Central memory CD8-positive, alpha-beta T cell (primary cell): ENCODE measurements at regions not wholly inside any gene's neighbourhood (a gene's known extent, or its start where the extent isn't known, plus 50 kb on each side); places are given as distances from the start of the nearest gene placed in this dataset.

Source experiments
- ATAC-seq: fragments of 150-1000 bp; cut with Tn5 transposase; replicated peaks from 2 replicates; pipeline ENCODE4 v1.10.0; 2022; ENCODE audit warnings: mild to moderate bottlenecking, moderate FRiP score, moderate number of reproducible peaks; ENCODE audit not compliant: poor library complexity, severe bottlenecking; ENCODE audit errors: extremely low read depth
- DNase-seq, 2 donors: peaks; one replicate each; pipeline ENCODE4 v3.0.0; 2021; ENCODE audit warnings: low spot score in 2 of 2
- H3K27ac Mint-ChIP-seq: one replicate; pipeline ENCODE4 v1.8.0; 2022; ENCODE audit warnings: low read depth, mild to moderate bottlenecking, moderate library complexity, mixed read lengths
- H3K27me3 Mint-ChIP-seq: one replicate; pipeline ENCODE4 v1.8.0; 2022; ENCODE audit warnings: mixed read lengths
- H3K36me3 Mint-ChIP-seq: one replicate; pipeline ENCODE4 v1.8.0; 2022; ENCODE audit warnings: mild to moderate bottlenecking, moderate library complexity, mixed read lengths; ENCODE audit not compliant: insufficient read depth
- H3K4me1 Mint-ChIP-seq: one replicate; pipeline ENCODE4 v1.8.0; 2022; ENCODE audit warnings: mixed read lengths
- H3K4me3 Mint-ChIP-seq: one replicate; pipeline ENCODE4 v1.8.0; 2022; ENCODE audit warnings: mild to moderate bottlenecking, moderate library complexity, mixed read lengths
- H3K9me3 Mint-ChIP-seq: one replicate; pipeline ENCODE4 v1.8.0; 2022; ENCODE audit warnings: mixed read lengths

DNA sequence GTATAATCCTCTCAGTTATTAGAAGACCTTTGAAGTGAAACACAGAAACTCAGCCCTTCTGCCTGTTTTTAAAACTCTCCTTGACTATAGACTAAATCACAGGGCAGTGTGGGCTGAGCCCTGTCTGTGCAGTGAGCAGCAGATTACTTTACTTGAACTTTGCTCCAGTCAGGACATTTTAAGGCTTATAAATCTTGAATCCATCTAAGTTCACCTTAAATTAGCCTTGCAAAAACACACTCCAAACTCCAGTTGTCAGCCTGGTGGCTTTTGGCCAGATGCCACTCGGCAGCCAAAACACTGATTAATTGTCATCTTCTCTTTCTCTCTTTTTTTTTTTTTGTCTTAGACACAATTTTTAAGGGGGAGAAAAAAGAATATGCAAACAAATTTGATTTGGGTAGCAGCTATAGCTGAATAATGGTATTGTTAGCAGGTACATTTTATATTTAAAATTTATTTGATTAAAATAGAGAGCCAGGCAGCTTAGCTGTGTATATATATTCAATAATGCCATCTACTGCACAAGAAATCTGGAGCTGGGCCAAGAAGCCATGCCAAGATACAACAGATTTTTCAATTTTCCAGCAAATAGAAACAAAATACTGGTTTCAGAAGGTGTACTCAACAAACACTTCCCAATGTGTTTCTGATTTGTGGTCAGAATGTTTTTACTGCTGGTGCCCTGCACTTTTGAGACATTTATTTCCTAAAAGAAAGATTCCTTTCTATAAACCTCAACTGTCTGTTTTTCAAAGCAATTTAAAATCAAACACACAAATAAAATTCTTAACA, 247.7 kb downstream of the TFEC start:
- H3K4me1 Mint-ChIP-seq: no peaks in the 10 kb centered on the region
- H3K9me3 Mint-ChIP-seq: no peaks in the 10 kb centered on the region
- H3K36me3 Mint-ChIP-seq: no peaks in the 10 kb centered on the region
- H3K27ac Mint-ChIP-seq: no peak overlapping the region
- DNase-seq: no peak
- no peak overlapping the region for H3K4me3 Mint-ChIP-seq
- no peak for ATAC-seq
- no peaks in the 10 kb centered on the region for H3K27me3 Mint-ChIP-seq

DNA sequence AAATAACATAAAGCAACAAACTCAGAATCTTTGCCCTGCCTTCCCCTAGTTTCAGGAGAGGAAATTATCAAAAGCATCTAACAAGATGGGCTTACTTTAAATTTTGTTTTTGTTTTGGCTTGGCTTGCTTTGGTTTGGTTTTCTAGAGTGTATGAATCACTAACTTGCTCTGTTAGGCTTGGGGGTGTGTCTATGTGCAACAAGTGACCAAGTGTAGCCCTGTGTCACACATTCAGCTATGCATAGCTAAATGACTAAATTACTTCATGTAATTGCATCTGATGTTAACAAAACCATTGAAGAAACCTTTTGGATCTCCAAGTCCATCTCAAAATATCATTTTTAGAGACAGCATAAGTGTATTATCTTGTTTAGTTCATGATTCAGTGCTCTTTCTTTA, 251.0 kb downstream of the TFEC start:
- Mint-ChIP-seq H3K4me3 (no peak overlapping the region), H3K9me3 (no peaks in the 10 kb centered on the region), H3K27ac (no peak overlapping the region), H3K4me1 (no peaks in the 10 kb centered on the region), H3K36me3 (no peaks in the 10 kb centered on the region), H3K27me3 (no peaks in the 10 kb centered on the region)
- ATAC-seq: no peak
- no peak for DNase-seq

GRCh38 chr7:115775981-115776380, 254.6 kb downstream of the TFEC start:
- Mint-ChIP-seq H3K36me3 (no peaks in the 10 kb centered on the region), H3K27me3 (no peaks in the 10 kb centered on the region), H3K9me3 (no peaks in the 10 kb centered on the region), H3K27ac (no peak overlapping the region), H3K4me1 (no peaks in the 10 kb centered on the region), H3K4me3 (no peak overlapping the region)
- ATAC-seq (no peak), DNase-seq (no peak)

- no peaks in the 10 kb centered on the region for H3K9me3 Mint-ChIP-seq
- no peaks in the 10 kb centered on the region for H3K27me3 Mint-ChIP-seq
- H3K27ac Mint-ChIP-seq: no peak overlapping the region
- H3K4me1 Mint-ChIP-seq: no peaks in the 10 kb centered on the region
- no peak for ATAC-seq
- H3K4me3 Mint-ChIP-seq: no peak overlapping the region
- DNase-seq: no peak
- H3K36me3 Mint-ChIP-seq: no peaks in the 10 kb centered on the region
Observed at GRCh38 chr7:115763347-115763746, 267.2 kb downstream of the TFEC start.

DNA sequence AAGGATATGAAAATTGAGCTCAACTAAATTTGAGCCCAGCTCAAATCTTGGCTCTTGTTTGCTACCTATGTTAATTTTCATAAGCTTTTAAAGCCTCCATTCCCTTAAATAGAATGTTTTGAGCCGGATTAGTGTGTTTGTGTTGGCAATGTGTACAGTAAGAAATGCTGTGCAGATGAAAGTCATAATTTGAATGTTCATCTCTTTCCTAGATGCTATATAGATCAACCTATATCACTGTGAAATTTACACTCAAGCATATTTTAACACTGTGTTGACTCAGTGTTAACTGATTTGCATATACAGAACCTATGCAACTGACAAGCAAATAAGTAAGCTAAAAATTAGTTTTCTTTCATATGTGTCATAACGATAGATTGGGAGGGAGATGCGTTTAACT, 272.5 kb downstream of the TFEC start:
- Mint-ChIP-seq H3K9me3 (no peaks in the 10 kb centered on the region), H3K27ac (no peak overlapping the region), H3K36me3 (no peaks in the 10 kb centered on the region), H3K4me1 (no peaks in the 10 kb centered on the region), H3K27me3 (no peaks in the 10 kb centered on the region), H3K4me3 (no peak overlapping the region)
- DNase-seq: no peak
- no peak for ATAC-seq

GRCh38 chr7:115754226-115754625, 276.3 kb downstream of the TFEC start:
- Mint-ChIP-seq H3K4me3 (no peak overlapping the region), H3K36me3 (no peaks in the 10 kb centered on the region), H3K27me3 (no peaks in the 10 kb centered on the region), H3K4me1 (no peaks in the 10 kb centered on the region), H3K27ac (no peak overlapping the region), H3K9me3 (no peaks in the 10 kb centered on the region)
- ATAC-seq: no peak
- no peak for DNase-seq

DNA sequence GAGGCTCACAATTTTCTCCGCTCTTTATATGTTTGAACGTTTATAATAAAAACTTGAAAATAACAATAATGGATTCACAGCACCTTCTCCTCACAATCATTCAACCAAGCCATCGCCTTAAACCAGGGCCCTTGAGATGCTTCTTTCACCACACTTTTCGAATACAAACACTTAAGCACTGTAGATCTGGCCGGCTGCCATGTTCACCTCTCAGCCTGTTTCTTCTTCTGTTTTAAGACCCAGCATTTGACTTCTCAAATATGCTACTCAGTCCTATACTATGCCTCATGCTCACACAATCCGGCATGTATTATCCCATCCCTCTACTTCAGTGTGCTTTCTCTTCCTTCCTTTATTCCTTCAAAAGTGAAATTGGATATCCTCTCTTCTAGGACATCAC, 280.6 kb downstream of the TFEC start:
- H3K9me3 Mint-ChIP-seq: no peaks in the 10 kb centered on the region
- no peaks in the 10 kb centered on the region for H3K27me3 Mint-ChIP-seq
- H3K4me3 Mint-ChIP-seq: no peak overlapping the region
- H3K4me1 Mint-ChIP-seq: no peaks in the 10 kb centered on the region
- DNase-seq (no peak), ATAC-seq (no peak)
- H3K36me3 Mint-ChIP-seq: no peaks in the 10 kb centered on the region
- no peak overlapping the region for H3K27ac Mint-ChIP-seq

DNA sequence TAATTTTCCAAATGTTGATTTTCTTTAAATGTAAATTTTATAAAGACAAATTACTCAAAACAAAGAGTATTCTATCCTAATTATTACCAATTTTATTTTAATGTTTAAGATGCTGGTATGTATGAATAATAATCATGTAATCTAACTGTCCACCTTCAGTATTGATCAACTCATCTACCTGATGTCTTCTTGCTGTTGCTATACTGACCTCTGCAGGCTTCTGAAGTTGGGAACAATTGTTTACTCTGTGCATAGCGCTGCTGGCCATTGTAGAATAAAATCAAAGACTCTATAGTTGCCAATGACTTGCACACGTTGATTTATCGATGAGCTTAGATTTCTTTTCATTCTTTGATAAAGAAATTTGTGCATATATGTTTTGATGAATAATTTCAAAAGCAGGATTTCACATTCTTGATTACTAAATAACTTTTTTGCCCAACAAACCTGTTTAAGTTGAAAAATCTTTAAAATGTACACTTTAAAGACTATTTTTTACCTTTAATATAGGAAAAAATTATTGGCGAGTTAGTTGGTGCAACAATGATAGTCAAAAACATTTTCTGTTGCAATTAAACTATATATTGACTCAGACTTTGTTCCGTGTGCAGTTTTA, 282.3 kb downstream of the TFEC start:
- Mint-ChIP-seq H3K36me3 (no peaks in the 10 kb centered on the region), H3K27me3 (no peaks in the 10 kb centered on the region)

GRCh38 chr7:115747174-115747573, 283.4 kb downstream of the TFEC start:
- no peak overlapping the region for H3K4me3 Mint-ChIP-seq
- DNase-seq (no peak), ATAC-seq (no peak)
- H3K4me1 Mint-ChIP-seq: no peaks in the 10 kb centered on the region
- H3K9me3 Mint-ChIP-seq: no peaks in the 10 kb centered on the region
- no peak overlapping the region for H3K27ac Mint-ChIP-seq
- no peaks in the 10 kb centered on the region for H3K36me3 Mint-ChIP-seq
- H3K27me3 Mint-ChIP-seq: no peaks in the 10 kb centered on the region

More for the DNA sequence above, 282.3 kb downstream of the TFEC start:
- H3K4me1 Mint-ChIP-seq: no peaks in the 10 kb centered on the region
- no peaks in the 10 kb centered on the region for H3K9me3 Mint-ChIP-seq
- no peak overlapping the region for H3K27ac Mint-ChIP-seq
- H3K4me3 Mint-ChIP-seq: no peak overlapping the region
- ATAC-seq (no peak), DNase-seq (no peak)

DNA sequence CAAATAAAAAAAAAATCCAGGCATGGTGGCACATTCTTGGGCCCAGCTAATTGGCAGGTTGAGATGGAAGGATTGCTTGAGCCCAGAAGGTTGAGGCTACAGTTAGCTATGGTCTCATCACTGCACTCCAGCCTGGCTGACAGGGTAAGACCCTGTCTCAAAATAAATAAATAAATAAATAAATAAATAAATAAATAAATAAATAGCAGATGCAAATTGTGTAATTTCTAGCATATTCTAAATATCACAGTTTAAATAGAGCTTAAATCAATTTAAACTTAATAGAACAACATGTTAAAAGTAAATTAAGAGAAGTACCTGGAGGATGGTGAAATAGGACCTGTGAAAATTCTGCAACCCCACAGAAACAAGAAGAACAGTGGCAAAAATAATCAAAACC, 290.5 kb downstream of the TFEC start:
- ATAC-seq: no peak
- no peak for DNase-seq
- no peaks in the 10 kb centered on the region for H3K9me3 Mint-ChIP-seq
- no peak overlapping the region for H3K4me3 Mint-ChIP-seq
- no peaks in the 10 kb centered on the region for H3K36me3 Mint-ChIP-seq
- no peaks in the 10 kb centered on the region for H3K4me1 Mint-ChIP-seq
- H3K27ac Mint-ChIP-seq: no peak overlapping the region
- H3K27me3 Mint-ChIP-seq: no peaks in the 10 kb centered on the region

DNA sequence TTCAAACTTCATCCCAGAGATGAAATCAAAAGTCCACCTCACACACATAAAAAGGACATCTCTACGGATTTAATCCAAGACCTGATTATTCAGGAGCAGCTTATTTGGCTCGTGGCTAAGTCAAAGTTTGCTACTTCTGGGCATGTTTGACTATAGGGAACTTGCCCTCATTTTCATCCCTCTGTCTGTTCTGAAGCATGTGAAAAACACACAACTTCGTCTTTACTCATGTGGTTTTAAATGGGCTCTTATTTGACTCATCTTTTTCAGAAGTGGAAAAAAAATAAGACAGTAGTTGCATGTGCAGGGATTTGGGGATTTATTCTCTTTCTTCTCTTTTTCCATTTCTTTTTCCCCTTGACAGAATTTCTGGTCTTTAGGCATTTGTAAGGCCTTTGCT, 295.9 kb downstream of the TFEC start:
- Mint-ChIP-seq H3K9me3 (no peaks in the 10 kb centered on the region), H3K27me3 (no peaks in the 10 kb centered on the region), H3K4me3 (no peak overlapping the region), H3K4me1 (no peaks in the 10 kb centered on the region), H3K27ac (no peak overlapping the region), H3K36me3 (no peaks in the 10 kb centered on the region)
- no peak for DNase-seq
- ATAC-seq: no peak

DNA sequence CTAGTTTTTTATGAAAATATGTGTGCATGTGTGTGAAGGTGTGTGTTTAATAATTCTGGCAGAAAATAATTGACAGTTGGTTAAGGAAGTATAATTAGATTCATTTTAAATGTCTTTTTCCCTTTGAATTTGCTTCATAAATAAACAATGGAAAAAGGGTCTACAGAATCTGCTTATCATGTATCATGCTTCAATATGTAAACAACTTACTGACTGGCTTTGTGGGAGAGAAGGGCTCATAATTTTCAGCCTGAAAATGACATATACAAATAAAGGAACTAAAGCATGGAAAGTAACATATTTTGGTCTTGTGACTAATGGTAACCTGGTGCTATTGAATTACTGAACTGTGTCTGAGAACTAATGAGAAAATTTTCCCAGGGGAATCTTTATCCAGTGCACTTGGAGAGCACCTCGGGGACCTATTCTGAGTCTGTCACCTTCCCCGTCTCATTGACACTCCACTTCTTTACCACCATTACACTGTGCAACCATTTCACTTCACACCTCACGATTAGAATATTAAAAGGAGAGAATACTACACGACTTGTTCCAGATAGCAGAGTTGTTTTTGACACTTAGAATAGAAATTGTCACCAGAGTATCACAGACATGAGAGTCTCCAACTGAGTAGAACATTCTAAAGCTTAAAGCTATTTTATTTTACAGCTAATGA, 298.6 kb downstream of the TFEC start:
- Mint-ChIP-seq H3K4me3 (no peak overlapping the region), H3K27me3 (no peaks in the 10 kb centered on the region), H3K36me3 (no peaks in the 10 kb centered on the region), H3K9me3 (no peaks in the 10 kb centered on the region), H3K27ac (no peak overlapping the region), H3K4me1 (no peaks in the 10 kb centered on the region)
- DNase-seq: no peak
- ATAC-seq: no peak

GRCh38 chr7:115728518-115728917, 302.0 kb downstream of the TFEC start:
- Mint-ChIP-seq H3K27me3 (no peaks in the 10 kb centered on the region), H3K27ac (no peak overlapping the region), H3K4me1 (no peaks in the 10 kb centered on the region), H3K36me3 (no peaks in the 10 kb centered on the region), H3K9me3 (no peaks in the 10 kb centered on the region), H3K4me3 (no peak overlapping the region)
- DNase-seq: no peak
- ATAC-seq: no peak
